Limb (tissue), 2 donors: ENCODE measurements at regions not wholly inside any gene's neighbourhood (a gene's known extent, or its start where the extent isn't known, plus 50 kb on each side); places are given as distances from the start of the nearest gene placed in this dataset.
"Not testable (repeated sequence)": the region's sequence is repeated elsewhere in the genome, so short reads cannot be mapped to it uniquely, and the experiment has no call there.

ENCODE experiments used
- DNase-seq, 2 donors: peaks; one replicate each; pipeline ENCODE4 v3.0.0-alpha.2; 2016; ENCODE audit errors: extremely low spot score in 2 of 2

DNA sequence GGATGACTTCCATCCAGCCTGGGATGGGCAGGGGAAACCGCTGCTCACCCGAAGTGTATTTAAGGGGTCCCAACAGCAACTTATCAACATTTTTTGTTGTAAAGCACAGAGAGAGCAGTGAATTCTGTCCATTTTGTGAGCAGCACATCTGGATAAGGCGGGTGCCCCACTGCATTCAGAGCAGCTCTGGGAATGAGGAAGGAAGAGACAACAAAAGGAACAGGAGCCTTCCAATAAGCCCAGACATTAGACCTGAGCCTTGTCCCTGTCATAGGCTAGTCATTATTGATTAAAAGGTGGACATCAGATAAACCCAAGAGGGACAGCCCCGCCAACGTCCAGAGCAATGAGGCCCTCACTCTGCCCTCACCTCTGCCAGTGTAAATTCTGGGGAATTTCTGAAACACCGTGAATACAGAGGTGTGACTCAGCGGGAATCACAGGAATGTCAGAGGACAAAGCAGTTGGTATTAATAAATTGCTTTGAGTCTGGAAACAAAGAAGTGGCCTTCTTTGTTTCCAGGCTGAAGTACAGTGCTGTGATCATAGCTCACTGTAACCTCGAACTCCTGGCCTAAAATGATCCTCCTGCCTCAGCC, 78.2 kb upstream of the PLGLB2 start:
- DNase-seq: not testable (repeated sequence)

DNA sequence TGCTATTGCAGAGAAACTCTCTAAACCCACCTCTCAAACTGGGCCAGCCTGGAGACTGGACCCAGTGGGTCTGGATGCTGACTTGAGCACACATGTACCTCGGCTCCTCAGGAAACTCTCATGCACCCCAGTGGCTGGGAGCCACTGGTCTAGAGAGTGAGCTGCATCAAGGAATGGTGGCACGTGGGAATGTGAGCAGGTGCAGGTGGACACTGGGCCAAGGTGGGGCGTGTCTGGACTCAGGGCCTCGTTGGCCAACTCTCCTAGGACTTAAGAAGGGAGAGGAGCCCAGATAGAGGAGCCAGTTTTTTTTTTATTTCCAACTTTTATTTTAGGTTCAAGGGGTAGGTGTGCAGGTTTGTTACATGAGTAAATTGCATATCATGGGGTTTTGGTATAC, 75.5 kb upstream of the PLGLB2 start:
- not testable (repeated sequence) for DNase-seq

GRCh38 chr2:87674729-87675128, 73.2 kb upstream of the PLGLB2 start:
- DNase-seq: not testable (repeated sequence)

- not testable (repeated sequence) for DNase-seq
Observed at GRCh38 chr2:87675487-87675886, 72.4 kb upstream of the PLGLB2 start.

DNA sequence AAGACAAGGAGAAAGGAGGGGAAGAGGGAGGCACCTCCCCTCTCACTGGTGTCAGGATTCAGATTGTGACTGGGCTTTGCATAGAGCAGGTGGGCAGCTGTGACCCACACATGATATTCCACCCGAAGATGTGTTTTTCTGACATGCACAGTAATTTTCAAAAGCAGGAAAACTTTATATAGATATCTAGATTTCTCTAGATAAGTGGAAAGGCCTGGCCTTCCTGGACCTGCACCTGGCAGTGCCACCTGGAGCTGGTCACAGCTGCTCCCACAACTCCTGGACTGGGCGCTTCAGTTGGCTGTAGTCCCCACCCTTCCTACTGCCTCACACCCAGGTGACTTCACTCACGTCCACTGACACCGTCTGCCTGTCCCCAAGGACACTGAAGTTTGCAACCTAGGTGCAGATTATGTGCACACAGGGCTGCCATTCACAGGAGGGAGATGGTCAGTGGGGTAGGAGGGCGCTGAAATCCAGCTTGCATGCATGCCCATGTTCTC, 70.4 kb upstream of the PLGLB2 start:
- DNase-seq: not testable (repeated sequence)

- not testable (repeated sequence) for DNase-seq
Observed at GRCh38 chr2:87678742-87679173, 69.1 kb upstream of the PLGLB2 start.

DNA sequence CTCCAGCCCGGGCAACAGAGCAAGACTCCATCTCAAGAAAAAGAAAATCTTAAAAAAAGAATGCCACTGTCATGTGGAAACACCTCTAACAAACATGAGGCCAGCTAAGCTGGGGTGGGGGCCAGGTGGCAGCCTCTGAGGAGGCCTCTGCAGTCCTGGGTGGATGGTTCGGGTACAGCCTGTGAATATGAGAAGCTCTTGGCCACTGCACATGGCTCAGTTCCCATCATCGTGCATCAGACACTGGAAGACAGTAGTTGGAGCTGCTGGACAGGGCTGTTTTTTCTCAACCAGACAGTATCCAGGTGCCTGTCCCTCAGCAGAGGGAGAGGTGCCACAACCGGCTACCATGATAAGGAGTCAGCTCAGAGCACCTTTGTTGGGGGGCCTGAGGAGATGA, 67.9 kb upstream of the PLGLB2 start:
- not testable (repeated sequence) for DNase-seq

DNA sequence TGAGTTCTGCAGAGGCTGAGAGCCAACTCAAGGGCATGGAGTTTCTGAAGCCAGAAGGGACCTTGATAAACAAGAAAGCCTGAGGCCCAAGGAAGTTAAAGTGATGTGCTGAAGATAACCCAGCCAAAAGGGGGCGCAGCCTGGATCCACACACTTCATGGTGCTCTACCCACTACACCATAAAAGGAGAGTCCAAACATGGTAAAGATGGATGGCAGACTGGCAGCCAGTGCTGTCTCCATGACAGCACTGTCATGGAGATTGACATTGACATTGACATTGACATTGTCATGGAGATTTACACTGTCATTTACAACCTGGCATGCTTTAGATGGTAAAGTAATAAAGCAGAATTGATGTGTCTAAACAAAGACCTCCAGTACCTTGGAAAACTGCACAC, 67.2 kb upstream of the PLGLB2 start:
- DNase-seq: not testable (repeated sequence)

DNA sequence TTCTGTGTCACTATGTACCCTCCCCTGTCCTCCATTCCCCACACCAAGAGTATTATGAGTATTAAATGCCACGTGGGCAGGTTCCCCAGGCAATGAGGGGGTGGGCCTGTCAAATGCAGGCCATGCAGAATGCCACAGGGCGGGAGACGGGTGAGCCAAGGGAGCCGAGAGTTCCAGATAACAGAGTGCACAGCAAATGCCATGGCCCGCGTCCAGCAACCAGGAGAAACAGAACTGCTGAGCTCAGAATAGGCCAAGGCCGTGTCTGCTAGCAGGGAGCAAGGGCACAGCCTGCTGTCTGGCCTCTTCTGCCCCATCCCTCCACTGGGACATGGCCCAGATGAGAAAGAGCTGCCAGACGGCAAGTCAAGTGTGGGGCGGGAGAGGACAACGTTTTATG, 64.4 kb upstream of the PLGLB2 start:
- DNase-seq: not testable (repeated sequence)

- not testable (repeated sequence) for DNase-seq
Observed at GRCh38 chr2:87683961-87684360, 63.9 kb upstream of the PLGLB2 start.

- not testable (repeated sequence) for DNase-seq
Observed at GRCh38 chr2:87685558-87685957, 62.3 kb upstream of the PLGLB2 start.

DNA sequence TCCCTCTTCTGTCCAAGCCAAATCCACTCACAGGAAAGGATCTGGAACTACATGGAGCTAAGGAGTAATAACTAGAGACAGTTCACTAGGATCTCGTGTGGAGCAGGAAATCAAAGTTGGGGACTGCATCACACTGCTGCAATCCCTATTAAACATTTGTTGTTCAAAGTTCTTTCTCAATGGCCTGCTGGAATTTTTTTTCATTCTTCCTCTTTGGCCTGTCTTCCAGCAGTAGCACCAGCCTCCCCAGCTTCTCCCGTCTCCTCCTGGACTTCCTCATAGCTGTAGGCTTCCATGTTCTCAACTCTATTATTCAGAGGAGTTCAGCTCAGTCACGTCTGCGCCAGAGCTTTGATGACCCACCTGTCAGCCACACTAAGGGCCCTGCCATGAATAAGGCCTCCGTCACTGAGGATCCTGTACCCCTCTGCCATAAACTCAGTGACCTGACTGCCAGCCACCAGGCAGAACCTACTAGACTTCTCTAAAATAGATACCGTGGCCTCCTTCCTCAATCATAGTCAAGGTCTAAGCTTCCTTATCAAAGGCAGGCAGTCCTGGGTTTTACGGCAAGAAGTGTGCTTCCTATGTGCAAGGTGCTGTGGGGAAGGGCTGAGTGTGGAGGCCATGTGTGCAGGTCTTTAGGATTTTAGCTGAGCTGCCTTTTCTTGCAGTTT, 60.9 kb upstream of the PLGLB2 start:
- not testable (repeated sequence) for DNase-seq

- DNase-seq: not testable (repeated sequence)
Observed at GRCh38 chr2:87687550-87688270, 60.2 kb upstream of the PLGLB2 start.

- not testable (repeated sequence) for DNase-seq
Observed at GRCh38 chr2:87691899-87692592, 55.8 kb upstream of the PLGLB2 start.

- not testable (repeated sequence) for DNase-seq
Observed at GRCh38 chr2:87692914-87693313, 55.0 kb upstream of the PLGLB2 start.

DNA sequence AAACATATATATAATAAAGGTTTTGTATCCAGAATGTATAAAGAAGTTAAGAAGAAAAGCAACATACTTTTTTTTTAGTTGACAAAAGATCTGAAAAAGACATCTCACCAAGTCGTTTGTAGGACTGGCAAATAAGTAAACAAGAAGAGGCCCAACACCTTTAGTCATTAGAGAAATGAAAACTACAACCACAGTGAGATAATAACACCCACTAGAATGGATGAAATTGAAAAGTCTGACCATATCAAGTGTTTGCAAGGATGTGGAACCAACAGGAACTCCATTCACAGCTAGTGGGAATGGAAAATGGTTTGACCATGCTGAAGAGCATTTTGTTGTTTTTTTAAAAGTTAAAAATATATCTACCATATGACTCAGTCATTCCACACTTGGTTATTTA, 54.0 kb upstream of the PLGLB2 start:
- DNase-seq: not testable (repeated sequence)

- not testable (repeated sequence) for DNase-seq
Observed at GRCh38 chr2:87695596-87696323, 52.1 kb upstream of the PLGLB2 start.
